ENCODE measurements at regions not wholly inside any gene's neighbourhood (a gene's known extent, or its start where the extent isn't known, plus 50 kb on each side); places are given as distances from the start of the nearest gene placed in this dataset.
"Not testable (repeated sequence)": the region's sequence is repeated elsewhere in the genome, so short reads cannot be mapped to it uniquely, and the experiment has no call there.

DNA sequence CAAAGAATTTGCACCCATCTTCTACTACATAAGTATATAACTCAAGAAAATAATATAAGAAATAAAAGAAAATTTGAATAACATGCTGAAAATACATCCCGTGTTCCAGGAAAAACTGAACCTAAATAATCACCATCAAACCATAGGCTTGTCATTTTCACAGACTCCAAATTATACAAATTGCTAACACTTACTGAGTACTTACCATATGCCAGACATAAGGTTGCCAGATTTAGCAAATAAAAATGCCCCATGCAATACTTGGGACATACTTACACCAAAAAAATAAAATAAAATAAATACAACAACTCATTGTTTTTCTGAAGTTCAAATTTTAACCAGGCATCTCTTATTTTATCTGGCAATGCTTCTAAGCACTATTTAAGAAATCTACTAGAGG is 760.4 kb upstream of the SEMA6D start:
- no peak for DNase-seq (ENCODE audit: low spot score)

- no peak for DNase-seq (ENCODE audit: low spot score)
Measured at GRCh38 chr15:46960581-46960980, 756.7 kb upstream of the SEMA6D start.

GRCh38 chr15:46961795-46962194 is 755.5 kb upstream of the SEMA6D start:
- DNase-seq (ENCODE audit: low spot score) = no peak

DNA sequence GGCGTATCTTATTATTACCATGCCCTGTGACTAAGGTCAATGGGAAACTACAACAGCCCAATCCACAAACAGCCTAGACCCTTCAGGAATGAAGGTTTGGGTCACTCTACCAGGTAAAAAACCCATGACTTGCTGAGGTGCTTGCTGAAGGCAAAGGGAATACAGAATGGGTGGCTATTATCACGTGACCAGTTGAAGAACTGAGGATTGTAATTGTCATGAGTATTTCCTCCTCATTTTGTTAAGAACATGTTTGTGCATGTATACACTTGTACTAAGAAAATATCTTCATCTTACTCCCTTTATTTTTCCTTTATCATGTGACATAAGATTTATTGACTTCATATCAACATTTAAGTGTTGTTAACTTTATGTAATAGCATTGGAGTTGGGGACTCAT is 729.2 kb upstream of the SEMA6D start:
- not testable (repeated sequence) for DNase-seq (ENCODE audit: low spot score)

GRCh38 chr15:46996359-46996758 is 720.9 kb upstream of the SEMA6D start:
- DNase-seq (ENCODE audit: low spot score) = no peak

DNA sequence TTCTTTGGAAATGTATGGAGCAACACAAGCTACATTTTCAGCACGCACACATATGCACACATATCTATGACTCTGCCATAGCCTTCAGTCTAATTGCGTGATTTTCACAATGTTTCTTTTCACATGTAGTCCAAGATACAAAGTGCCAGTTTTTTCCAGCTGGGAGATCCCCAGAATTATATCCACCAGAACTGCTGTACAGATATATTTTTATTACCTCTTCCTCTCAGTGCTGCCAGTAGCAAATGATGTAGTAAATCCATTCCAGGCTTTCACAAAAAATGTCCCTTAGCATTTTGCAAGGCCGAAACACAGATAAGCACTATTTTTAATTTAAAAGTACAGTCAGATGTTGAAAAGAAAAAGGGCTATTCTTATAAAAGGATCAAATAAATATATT is 719.8 kb upstream of the SEMA6D start:
- no peak for DNase-seq (ENCODE audit: low spot score)

DNA sequence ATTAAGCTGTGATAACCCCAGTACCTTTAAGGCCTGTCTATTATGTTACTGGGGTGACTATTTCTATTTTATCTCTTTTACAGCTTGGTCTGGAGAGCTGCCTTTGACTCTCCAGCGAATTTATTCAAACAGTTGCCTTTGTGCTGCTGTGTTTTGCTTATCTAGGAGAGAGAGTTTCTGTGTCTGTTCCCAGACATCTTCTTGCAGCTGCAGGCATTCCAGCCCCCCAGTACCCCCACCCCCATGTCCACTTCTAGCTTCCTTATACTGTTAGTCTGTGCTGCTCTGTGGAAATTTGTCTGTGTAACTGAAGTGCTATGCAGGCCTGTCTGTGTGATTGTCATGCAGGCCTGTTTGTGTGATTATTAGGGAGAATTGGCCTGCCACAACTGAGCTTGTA is 713.7 kb upstream of the SEMA6D start:
- no peak for DNase-seq (ENCODE audit: low spot score)

GRCh38 chr15:47013446-47013845 is 703.9 kb upstream of the SEMA6D start:
- no peak for DNase-seq (ENCODE audit: low spot score)

GRCh38 chr15:47027322-47027946 is 689.9 kb upstream of the SEMA6D start:
- DNase-seq (ENCODE audit: low spot score) = no peak

DNA sequence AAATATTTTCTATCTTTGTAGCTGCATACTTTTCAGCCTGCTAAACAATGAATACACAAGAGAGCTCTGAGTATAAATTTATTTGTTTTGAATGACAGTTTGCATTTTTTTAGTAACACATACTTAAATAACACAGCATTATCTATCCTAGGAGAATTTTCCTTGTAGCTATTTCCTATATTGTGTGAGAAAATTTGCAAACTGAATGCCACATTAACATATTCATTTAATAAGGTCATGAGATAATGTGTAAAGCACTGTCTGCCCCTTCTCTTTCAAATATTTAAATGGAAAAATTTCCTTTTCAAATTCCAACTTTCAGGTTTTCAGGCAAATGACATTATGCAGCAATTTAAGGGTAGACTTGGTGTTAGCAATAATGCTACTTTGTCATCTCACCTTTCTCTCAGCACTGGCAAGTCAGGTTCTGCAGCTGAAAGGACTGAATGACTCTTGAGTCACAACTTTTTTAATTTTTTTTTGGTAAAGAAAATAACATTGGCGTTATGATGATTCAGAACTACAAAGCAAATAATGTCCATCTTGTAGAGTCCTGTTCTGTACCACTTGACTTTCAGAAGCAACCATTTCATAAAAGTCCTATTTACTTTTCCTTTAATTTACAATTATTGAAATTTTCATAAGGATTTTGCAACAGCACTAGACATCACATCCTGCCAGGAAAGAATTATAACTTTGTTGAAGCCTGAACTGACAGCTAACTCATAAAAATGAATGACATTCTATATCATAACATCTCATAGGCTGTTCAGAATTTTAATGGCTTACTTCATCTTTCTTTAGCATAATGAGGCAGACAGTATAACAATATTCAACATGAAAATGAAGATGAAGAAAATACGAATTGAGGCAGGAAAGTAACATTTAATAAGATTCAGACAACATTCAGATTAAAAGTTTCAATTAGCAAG is 681.6 kb upstream of the SEMA6D start:
- no peak for DNase-seq (ENCODE audit: low spot score)

- no peak for DNase-seq (ENCODE audit: low spot score)
Measured at GRCh38 chr15:47037003-47037402, 680.3 kb upstream of the SEMA6D start.

- no peak for DNase-seq (ENCODE audit: low spot score)
Measured at GRCh38 chr15:47039225-47039624, 678.1 kb upstream of the SEMA6D start.

GRCh38 chr15:47041301-47041700 is 676.0 kb upstream of the SEMA6D start:
- no peak for DNase-seq (ENCODE audit: low spot score)

GRCh38 chr15:47047981-47048380 is 669.3 kb upstream of the SEMA6D start:
- DNase-seq (ENCODE audit: low spot score) = not testable (repeated sequence)

GRCh38 chr15:47066392-47066791 is 650.9 kb upstream of the SEMA6D start:
- no peak for DNase-seq (ENCODE audit: low spot score)

- DNase-seq (ENCODE audit: low spot score) = not testable (repeated sequence)
Measured at GRCh38 chr15:47077846-47078245, 639.5 kb upstream of the SEMA6D start.

GRCh38 chr15:47095833-47096232 is 621.5 kb upstream of the SEMA6D start:
- DNase-seq (ENCODE audit: low spot score) = no peak

DNA sequence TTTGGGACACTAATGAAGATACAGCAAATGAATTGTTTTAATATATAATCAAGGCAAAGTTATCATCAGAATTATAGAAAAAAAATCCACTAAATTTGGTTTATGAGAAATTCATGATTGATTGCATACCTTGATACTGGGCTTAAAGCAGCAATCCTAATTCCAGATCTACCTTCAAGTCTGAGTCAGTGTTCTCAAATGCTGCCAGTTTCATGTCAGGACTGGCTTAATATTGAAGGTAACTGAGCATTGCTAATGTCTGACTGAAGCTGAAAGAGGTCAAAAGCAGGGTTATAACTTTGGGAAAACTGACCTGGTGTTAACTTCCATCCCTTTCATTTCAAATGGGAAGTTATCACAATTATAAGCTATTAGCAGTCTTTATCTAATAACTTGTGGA is 618.8 kb upstream of the SEMA6D start:
- DNase-seq (ENCODE audit: low spot score) = not testable (repeated sequence)

- not testable (repeated sequence) for DNase-seq (ENCODE audit: low spot score)
Measured at GRCh38 chr15:47099801-47100200, 617.5 kb upstream of the SEMA6D start.

DNA sequence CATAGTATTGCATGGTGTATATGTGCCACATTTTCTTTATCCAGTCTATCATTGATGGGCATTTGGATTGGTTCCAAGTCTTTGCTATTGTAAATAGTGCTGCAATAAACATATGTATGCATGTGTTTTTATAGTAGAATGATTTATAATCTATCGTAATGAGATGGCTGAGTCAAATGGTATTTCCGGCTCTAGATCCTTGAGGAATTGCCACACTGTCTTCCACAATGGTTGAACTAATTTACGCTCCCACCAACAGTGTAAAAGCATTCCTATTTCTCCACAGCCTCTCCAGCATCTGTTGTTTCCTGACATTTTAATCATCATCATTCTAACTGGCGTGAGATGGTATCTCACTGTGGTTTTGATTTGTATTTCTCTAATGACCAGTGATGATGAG is 608.5 kb upstream of the SEMA6D start:
- not testable (repeated sequence) for DNase-seq (ENCODE audit: low spot score)

- DNase-seq (ENCODE audit: low spot score) = no peak
Measured at GRCh38 chr15:47116698-47117097, 600.6 kb upstream of the SEMA6D start.

GRCh38 chr15:47119349-47119748 is 598.0 kb upstream of the SEMA6D start:
- DNase-seq (ENCODE audit: low spot score) = no peak

GRCh38 chr15:47124430-47125102 is 592.7 kb upstream of the SEMA6D start:
- no peak for DNase-seq (ENCODE audit: low spot score)

Data from activated CD4-positive, alpha-beta T cell treated with anti-CD3 and anti-CD28 coated beads, Interleukin-2, Interleukin-4, amounts not matched to agents 100 ng/mL and 50 ng/mL, durations not matched to agents 16 hours and 8 hours (primary cell).